ENCODE measurements at regions not wholly inside any gene's neighbourhood (a gene's known extent, or its start where the extent isn't known, plus 50 kb on each side); places are given as distances from the start of the nearest gene placed in this dataset.

GRCh38 chr5:97580746-97581145 lies 397.7 kb upstream of the RIOK2 start:
- Histone ChIP-seq H3K4me3 (ENCODE audit: insufficient read depth, low read depth, low read length) (no peak overlapping the region), H3K27me3 (ENCODE audit: control insufficient read depth, insufficient read depth, low read length) (no peaks in the 10 kb centered on the region), H3K36me3 (replicated peaks; ENCODE audit: control insufficient read depth, insufficient read depth, low read length) (no peaks in the 10 kb centered on the region)
- DNase-seq, result no peak

- no peaks in the 10 kb centered on the region for H3K27me3 ChIP-seq (ENCODE audit: control insufficient read depth, insufficient read depth, low read length)
- no peak for DNase-seq
- no peak overlapping the region for H3K4me3 ChIP-seq (ENCODE audit: insufficient read depth, low read depth, low read length)
- no peaks in the 10 kb centered on the region for H3K36me3 ChIP-seq (replicated peaks; ENCODE audit: control insufficient read depth, insufficient read depth, low read length)
Observed at GRCh38 chr5:97591781-97592180, 408.7 kb upstream of the RIOK2 start.

- no peak overlapping the region for H3K4me3 ChIP-seq (ENCODE audit: insufficient read depth, low read depth, low read length)
Observed at GRCh38 chr5:97600486-97600885, 417.4 kb upstream of the RIOK2 start.

GRCh38 chr5:97601651-97602050 lies 418.6 kb upstream of the RIOK2 start:
- Histone ChIP-seq H3K27me3 (ENCODE audit: control insufficient read depth, insufficient read depth, low read length) (no peaks in the 10 kb centered on the region), H3K4me3 (ENCODE audit: insufficient read depth, low read depth, low read length) (no peak overlapping the region), H3K36me3 (replicated peaks; ENCODE audit: control insufficient read depth, insufficient read depth, low read length) (no peaks in the 10 kb centered on the region)
- no peak for DNase-seq

More at GRCh38 chr5:97600486-97600885, 417.4 kb upstream of the RIOK2 start:
- Histone ChIP-seq H3K36me3 (replicated peaks; ENCODE audit: control insufficient read depth, insufficient read depth, low read length) (no peaks in the 10 kb centered on the region), H3K27me3 (ENCODE audit: control insufficient read depth, insufficient read depth, low read length) (no peaks in the 10 kb centered on the region)
- DNase-seq, result no peak

- no peak for DNase-seq
- H3K36me3 ChIP-seq (replicated peaks; ENCODE audit: control insufficient read depth, insufficient read depth, low read length), result no peaks in the 10 kb centered on the region
- no peak overlapping the region for H3K4me3 ChIP-seq (ENCODE audit: insufficient read depth, low read depth, low read length)
- H3K27me3 ChIP-seq (ENCODE audit: control insufficient read depth, insufficient read depth, low read length), result no peaks in the 10 kb centered on the region
Observed at GRCh38 chr5:97606531-97606930, 423.5 kb upstream of the RIOK2 start.

GRCh38 chr5:97608501-97608900 lies 425.5 kb upstream of the RIOK2 start:
- Histone ChIP-seq H3K36me3 (replicated peaks; ENCODE audit: control insufficient read depth, insufficient read depth, low read length) (no peaks in the 10 kb centered on the region), H3K4me3 (ENCODE audit: insufficient read depth, low read depth, low read length) (no peak overlapping the region), H3K27me3 (ENCODE audit: control insufficient read depth, insufficient read depth, low read length) (no peaks in the 10 kb centered on the region)
- no peak for DNase-seq

GRCh38 chr5:97618721-97619120 lies 435.7 kb upstream of the RIOK2 start:
- Histone ChIP-seq H3K27me3 (ENCODE audit: control insufficient read depth, insufficient read depth, low read length) (no peaks in the 10 kb centered on the region), H3K36me3 (replicated peaks; ENCODE audit: control insufficient read depth, insufficient read depth, low read length) (no peaks in the 10 kb centered on the region), H3K4me3 (ENCODE audit: insufficient read depth, low read depth, low read length) (no peak overlapping the region)
- DNase-seq, result no peak

- no peaks in the 10 kb centered on the region for H3K27me3 ChIP-seq (ENCODE audit: control insufficient read depth, insufficient read depth, low read length)
- H3K36me3 ChIP-seq (replicated peaks; ENCODE audit: control insufficient read depth, insufficient read depth, low read length), result no peaks in the 10 kb centered on the region
- DNase-seq, result peak; percentile 9
- no peak overlapping the region for H3K4me3 ChIP-seq (ENCODE audit: insufficient read depth, low read depth, low read length)
Observed at GRCh38 chr5:97623441-97623840, 440.4 kb upstream of the RIOK2 start.

GRCh38 chr5:97624886-97625285 lies 441.8 kb upstream of the RIOK2 start:
- DNase-seq, result no peak

GRCh38 chr5:97627272-97627671 lies 444.2 kb upstream of the RIOK2 start:
- no peak for DNase-seq
- H3K4me3 ChIP-seq (ENCODE audit: insufficient read depth, low read depth, low read length), result no peak overlapping the region
- H3K27me3 ChIP-seq (ENCODE audit: control insufficient read depth, insufficient read depth, low read length), result no peaks in the 10 kb centered on the region
- H3K36me3 ChIP-seq (replicated peaks; ENCODE audit: control insufficient read depth, insufficient read depth, low read length), result no peaks in the 10 kb centered on the region

More at GRCh38 chr5:97624886-97625285, 441.8 kb upstream of the RIOK2 start:
- Histone ChIP-seq H3K4me3 (ENCODE audit: insufficient read depth, low read depth, low read length) (no peak overlapping the region), H3K36me3 (replicated peaks; ENCODE audit: control insufficient read depth, insufficient read depth, low read length) (no peaks in the 10 kb centered on the region), H3K27me3 (ENCODE audit: control insufficient read depth, insufficient read depth, low read length) (no peaks in the 10 kb centered on the region)

- H3K36me3 ChIP-seq (replicated peaks; ENCODE audit: control insufficient read depth, insufficient read depth, low read length), result no peaks in the 10 kb centered on the region
- no peaks in the 10 kb centered on the region for H3K27me3 ChIP-seq (ENCODE audit: control insufficient read depth, insufficient read depth, low read length)
- H3K4me3 ChIP-seq (ENCODE audit: insufficient read depth, low read depth, low read length), result no peak overlapping the region
- no peak for DNase-seq
Observed at GRCh38 chr5:97628031-97628430, 445.0 kb upstream of the RIOK2 start.

- Histone ChIP-seq H3K27me3 (ENCODE audit: control insufficient read depth, insufficient read depth, low read length) (no peaks in the 10 kb centered on the region), H3K4me3 (ENCODE audit: insufficient read depth, low read depth, low read length) (no peak overlapping the region)
Observed at GRCh38 chr5:97628807-97629206, 445.8 kb upstream of the RIOK2 start.

GRCh38 chr5:97629276-97629675 lies 446.2 kb upstream of the RIOK2 start:
- Histone ChIP-seq H3K27me3 (ENCODE audit: control insufficient read depth, insufficient read depth, low read length) (no peaks in the 10 kb centered on the region), H3K36me3 (replicated peaks; ENCODE audit: control insufficient read depth, insufficient read depth, low read length) (no peaks in the 10 kb centered on the region), H3K4me3 (ENCODE audit: insufficient read depth, low read depth, low read length) (no peak overlapping the region)
- DNase-seq, result no peak

More at GRCh38 chr5:97628807-97629206, 445.8 kb upstream of the RIOK2 start:
- DNase-seq, result no peak
- no peaks in the 10 kb centered on the region for H3K36me3 ChIP-seq (replicated peaks; ENCODE audit: control insufficient read depth, insufficient read depth, low read length)

- Histone ChIP-seq H3K4me3 (ENCODE audit: insufficient read depth, low read depth, low read length) (no peak overlapping the region), H3K27me3 (ENCODE audit: control insufficient read depth, insufficient read depth, low read length) (no peaks in the 10 kb centered on the region), H3K36me3 (replicated peaks; ENCODE audit: control insufficient read depth, insufficient read depth, low read length) (no peaks in the 10 kb centered on the region)
- DNase-seq, result no peak
Observed at GRCh38 chr5:97635553-97635952, 452.5 kb upstream of the RIOK2 start.

- Histone ChIP-seq H3K36me3 (replicated peaks; ENCODE audit: control insufficient read depth, insufficient read depth, low read length) (no peaks in the 10 kb centered on the region), H3K4me3 (ENCODE audit: insufficient read depth, low read depth, low read length) (no peak overlapping the region), H3K27me3 (ENCODE audit: control insufficient read depth, insufficient read depth, low read length) (no peaks in the 10 kb centered on the region)
- DNase-seq, result no peak
Observed at GRCh38 chr5:97636766-97637165, 453.7 kb upstream of the RIOK2 start.

- Histone ChIP-seq H3K36me3 (replicated peaks; ENCODE audit: control insufficient read depth, insufficient read depth, low read length) (no peaks in the 10 kb centered on the region), H3K27me3 (ENCODE audit: control insufficient read depth, insufficient read depth, low read length) (no peaks in the 10 kb centered on the region), H3K4me3 (ENCODE audit: insufficient read depth, low read depth, low read length) (no peak overlapping the region)
- DNase-seq, result no peak
Observed at GRCh38 chr5:97641081-97641480, 458.0 kb upstream of the RIOK2 start.

Data from H7 (cell line).